Neural progenitor cell (in vitro differentiated cells): ENCODE measurements at regions not wholly inside any gene's neighbourhood (a gene's known extent, or its start where the extent isn't known, plus 50 kb on each side); places are given as distances from the start of the nearest gene placed in this dataset.

Experiments
- DNase-seq: peaks from one replicate; pipeline ENCODE4 v3.0.0-alpha.2; 2016; ENCODE audit warnings: low spot score
- H2AFZ ChIP-seq: fragments of 200-600 bp; sonication (generic); replicated peaks from 2 replicates; pipeline ENCODE4 v1.6.1; 2016; ENCODE audit warnings: antibody characterized with exemption
- H3F3A ChIP-seq: fragments of 200-600 bp; sonication (generic); 2 replicates; pipeline ENCODE4 v1.6.1; 2016; ENCODE audit warnings: antibody characterized with exemption, low read depth
- H3K27ac ChIP-seq: fragments of 200-600 bp; sonication (generic); 2 replicates; pipeline ENCODE4 v1.5.1; 2016; ENCODE audit warnings: mild to moderate bottlenecking
- H3K27me3 ChIP-seq: fragments of 200-600 bp; sonication (generic); 2 replicates; pipeline ENCODE4 v1.6.1; 2016; ENCODE audit warnings: mild to moderate bottlenecking, moderate library complexity
- H3K36me3 ChIP-seq: fragments of 200-600 bp; sonication (generic); 2 replicates; pipeline ENCODE4 v1.5.1; 2016
- H3K4me1 ChIP-seq: fragments of 200-600 bp; sonication (generic); 2 replicates; pipeline ENCODE4 v1.6.1; 2016; ENCODE audit warnings: mixed run types
- H3K4me2 ChIP-seq: fragments of 200-600 bp; sonication (generic); 2 replicates; pipeline ENCODE4 v1.6.1; 2016
- H3K4me3 ChIP-seq: fragments of 200-600 bp; sonication (generic); 2 replicates; pipeline ENCODE4 v1.5.1; 2016
- H3K79me2 ChIP-seq: fragments of 200-600 bp; sonication (generic); 2 replicates; pipeline ENCODE4 v1.6.1; 2016; ENCODE audit warnings: low read depth
- H3K9ac ChIP-seq: fragments of 200-600 bp; sonication (generic); 2 replicates; pipeline ENCODE4 v1.6.1; 2016
- H3K9me3 ChIP-seq: fragments of 200-600 bp; sonication (generic); 2 replicates; pipeline ENCODE4 v1.5.1; 2016; ENCODE audit warnings: low read depth
- H4K20me1 ChIP-seq: fragments of 200-600 bp; sonication (generic); 2 replicates; pipeline ENCODE4 v1.6.1; 2016; ENCODE audit warnings: low read depth
- H3K27ac Mint-ChIP-seq: 3 replicates; pipeline ENCODE4 v1.8.0; 2021; ENCODE audit warnings: mixed read lengths
- H3K27me3 Mint-ChIP-seq: 2 replicates; pipeline ENCODE4 v1.8.0; 2022; ENCODE audit warnings: low read depth, mild to moderate bottlenecking, inconsistent platforms, moderate library complexity, mixed read lengths; ENCODE audit not compliant: insufficient read depth
- H3K36me3 Mint-ChIP-seq: 3 replicates; pipeline ENCODE4 v1.8.0; 2021; ENCODE audit warnings: mixed read lengths
- H3K4me1 Mint-ChIP-seq: 3 replicates; pipeline ENCODE4 v1.8.0; 2021; ENCODE audit warnings: mixed read lengths
- H3K4me3 Mint-ChIP-seq: 3 replicates; pipeline ENCODE4 v1.8.0; 2021; ENCODE audit warnings: mild to moderate bottlenecking, moderate library complexity, mixed read lengths
- H3K9me3 Mint-ChIP-seq: 3 replicates; pipeline ENCODE4 v1.8.0; 2020; ENCODE audit warnings: mixed read lengths
- CTCF ChIP-seq: fragments of 200-600 bp; sonication (generic); IDR thresholded peaks from 2 replicates; pipeline ENCODE4 v1.5.1; 2017; ENCODE audit warnings: antibody characterized with exemption, mild to moderate bottlenecking
- EZH2 ChIP-seq: fragments of 200-600 bp; sonication (generic); IDR thresholded peaks from 2 replicates; pipeline ENCODE4 v1.6.1; 2017; ENCODE audit warnings: antibody characterized with exemption, mild to moderate bottlenecking, moderate library complexity
- EZH2phosphoT487 ChIP-seq: fragments of 200-600 bp; sonication (generic); IDR thresholded peaks from 2 replicates; pipeline ENCODE4 v1.6.1; 2017; ENCODE audit warnings: antibody characterized with exemption

- Histone ChIP-seq H3K27ac (no peak overlapping the region), H3K79me2 (no peaks in the 10 kb centered on the region), H3K9me3 (no peaks in the 10 kb centered on the region), H3K9ac (no peak overlapping the region), H3K4me1 (peaks cover 42% of the 10 kb centered on the region), H3K4me2 (no peak overlapping the region), H3K36me3 (no peaks in the 10 kb centered on the region), H3K27me3 (no peaks in the 10 kb centered on the region), H3F3A (peaks cover 10% of the 10 kb centered on the region), H4K20me1 (no peaks in the 10 kb centered on the region), H3K4me3 (no peak overlapping the region), H2AFZ (no peak overlapping the region)
- Mint-ChIP-seq H3K27ac (no peak overlapping the region), H3K27me3 (peaks cover 3% of the 10 kb centered on the region), H3K4me3 (no peak overlapping the region), H3K36me3 (peaks cover 3% of the 10 kb centered on the region), H3K9me3 (peaks cover 2% of the 10 kb centered on the region), H3K4me1 (peaks cover 15% of the 10 kb centered on the region)
- DNase-seq, result no peak
- no peak for TF ChIP-seq EZH2phosphoT487
- no peak for TF ChIP-seq CTCF
Measured at GRCh38 chr15:95260856-95261255, 1029.5 kb downstream of the MCTP2 start.

- H3K27ac ChIP-seq, result no peak overlapping the region
- H3K4me1 Mint-ChIP-seq, result peaks cover 15% of the 10 kb centered on the region
- no peak overlapping the region for H3K9ac ChIP-seq
- no peak overlapping the region for H3K27ac Mint-ChIP-seq
- H3K9me3 Mint-ChIP-seq, result peaks cover 2% of the 10 kb centered on the region
- H3K79me2 ChIP-seq, result no peaks in the 10 kb centered on the region
- no peak for DNase-seq
- H3K4me3 ChIP-seq, result no peak overlapping the region
- no peak overlapping the region for H3K4me2 ChIP-seq
- no peak overlapping the region for H2AFZ ChIP-seq
- TF ChIP-seq EZH2 (no peak), EZH2phosphoT487 (no peak), CTCF (no peak)
- no peaks in the 10 kb centered on the region for H4K20me1 ChIP-seq
- H3F3A ChIP-seq, result peaks cover 10% of the 10 kb centered on the region
- no peaks in the 10 kb centered on the region for H3K27me3 ChIP-seq
- peaks cover 3% of the 10 kb centered on the region for H3K27me3 Mint-ChIP-seq
- H3K36me3 Mint-ChIP-seq, result peaks cover 3% of the 10 kb centered on the region
- peaks cover 49% of the 10 kb centered on the region for H3K4me1 ChIP-seq
- H3K4me3 Mint-ChIP-seq, result no peak overlapping the region
- no peaks in the 10 kb centered on the region for H3K36me3 ChIP-seq
- no peaks in the 10 kb centered on the region for H3K9me3 ChIP-seq
Measured at GRCh38 chr15:95261546-95261945, 1030.2 kb downstream of the MCTP2 start.

GRCh38 chr15:95261968-95262367 lies 1030.6 kb downstream of the MCTP2 start:
- Mint-ChIP-seq H3K4me1 (peaks cover 15% of the 10 kb centered on the region), H3K36me3 (peaks cover 3% of the 10 kb centered on the region), H3K27me3 (peaks cover 3% of the 10 kb centered on the region), H3K27ac (no peak overlapping the region), H3K4me3 (no peak overlapping the region), H3K9me3 (peaks cover 2% of the 10 kb centered on the region)
- Histone ChIP-seq H3K9me3 (no peaks in the 10 kb centered on the region), H2AFZ (no peak overlapping the region), H3K4me3 (no peak overlapping the region), H3K27ac (no peak overlapping the region), H3K79me2 (no peaks in the 10 kb centered on the region), H3K9ac (no peak overlapping the region), H3K27me3 (no peaks in the 10 kb centered on the region), H3K4me1 (peaks cover 49% of the 10 kb centered on the region), H3K4me2 (no peak overlapping the region), H3F3A (peaks cover 10% of the 10 kb centered on the region), H3K36me3 (no peaks in the 10 kb centered on the region), H4K20me1 (no peaks in the 10 kb centered on the region)
- no peak for TF ChIP-seq CTCF
- TF ChIP-seq EZH2phosphoT487, result no peak
- no peak for TF ChIP-seq EZH2
- no peak for DNase-seq
